ENCODE measurements at regions not wholly inside any gene's neighbourhood (a gene's known extent, or its start where the extent isn't known, plus 50 kb on each side); places are given as distances from the start of the nearest gene placed in this dataset.

GRCh38 chr10:91571671-91572070, 61.2 kb downstream of the PPP1R3C start:
- H3K27me3 ChIP-seq: no peaks in the 10 kb centered on the region
- H4K20me1 ChIP-seq (ENCODE audit: low read depth): no peaks in the 10 kb centered on the region
- Mint-ChIP-seq H3K27me3 (ENCODE audit: insufficient read depth, low read depth) (no peaks in the 10 kb centered on the region), H3K4me1 (peaks cover 3% of the 10 kb centered on the region), H3K27ac (no peak overlapping the region), H3K36me3 (no peaks in the 10 kb centered on the region), H3K4me3 (no peak overlapping the region), H3K9me3 (no peaks in the 10 kb centered on the region)
- H3K79me2 ChIP-seq (ENCODE audit: low read depth): no peaks in the 10 kb centered on the region
- no peak for DNase-seq (ENCODE audit: low spot score)
- no peak overlapping the region for H3K4me2 ChIP-seq
- no peaks in the 10 kb centered on the region for H3F3A ChIP-seq (ENCODE audit: low read depth)
- no peak overlapping the region for H3K4me3 ChIP-seq
- peaks cover 7% of the 10 kb centered on the region for H3K4me1 ChIP-seq
- H3K9me3 ChIP-seq (ENCODE audit: low read depth): no peaks in the 10 kb centered on the region
- H3K9ac ChIP-seq: no peak overlapping the region
- no peaks in the 10 kb centered on the region for H3K36me3 ChIP-seq
- no peak overlapping the region for H3K27ac ChIP-seq
- no peak overlapping the region for H2AFZ ChIP-seq (replicated peaks)
- no peak for TF ChIP-seq EZH2phosphoT487 (IDR thresholded peaks at IDR 0.05)
- TF ChIP-seq, protein P1, sequence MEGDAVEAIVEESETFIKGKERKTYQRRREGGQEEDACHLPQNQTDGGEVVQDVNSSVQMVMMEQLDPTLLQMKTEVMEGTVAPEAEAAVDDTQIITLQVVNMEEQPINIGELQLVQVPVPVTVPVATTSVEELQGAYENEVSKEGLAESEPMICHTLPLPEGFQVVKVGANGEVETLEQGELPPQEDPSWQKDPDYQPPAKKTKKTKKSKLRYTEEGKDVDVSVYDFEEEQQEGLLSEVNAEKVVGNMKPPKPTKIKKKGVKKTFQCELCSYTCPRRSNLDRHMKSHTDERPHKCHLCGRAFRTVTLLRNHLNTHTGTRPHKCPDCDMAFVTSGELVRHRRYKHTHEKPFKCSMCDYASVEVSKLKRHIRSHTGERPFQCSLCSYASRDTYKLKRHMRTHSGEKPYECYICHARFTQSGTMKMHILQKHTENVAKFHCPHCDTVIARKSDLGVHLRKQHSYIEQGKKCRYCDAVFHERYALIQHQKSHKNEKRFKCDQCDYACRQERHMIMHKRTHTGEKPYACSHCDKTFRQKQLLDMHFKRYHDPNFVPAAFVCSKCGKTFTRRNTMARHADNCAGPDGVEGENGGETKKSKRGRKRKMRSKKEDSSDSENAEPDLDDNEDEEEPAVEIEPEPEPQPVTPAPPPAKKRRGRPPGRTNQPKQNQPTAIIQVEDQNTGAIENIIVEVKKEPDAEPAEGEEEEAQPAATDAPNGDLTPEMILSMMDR (IDR thresholded peaks at IDR 0.05): no peak
- TF ChIP-seq EZH2 (IDR thresholded peaks at IDR 0.05): no peak

DNA sequence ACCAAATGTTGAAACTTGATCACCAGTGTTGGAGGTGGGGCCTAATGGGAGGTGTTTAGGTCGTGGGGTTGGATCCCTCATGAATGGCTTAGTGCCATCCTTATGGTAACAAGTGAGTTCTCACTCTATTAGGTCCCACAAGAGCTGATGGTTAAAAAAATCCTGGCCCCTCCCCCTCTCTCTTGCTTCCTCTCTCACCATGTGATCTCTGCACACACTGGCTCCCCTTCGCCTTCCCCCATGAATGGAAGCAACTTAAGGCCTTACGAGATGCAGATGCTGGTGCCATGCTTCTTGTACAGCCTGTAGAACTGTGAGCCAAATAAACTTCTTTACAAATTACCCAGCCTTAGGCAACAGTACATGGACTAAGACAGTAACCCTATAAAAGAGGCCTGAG, 62.7 kb downstream of the PPP1R3C start:
- no peaks in the 10 kb centered on the region for H3K9me3 Mint-ChIP-seq
- no peaks in the 10 kb centered on the region for H3K27me3 Mint-ChIP-seq (ENCODE audit: insufficient read depth, low read depth)
- H3K9me3 ChIP-seq (ENCODE audit: low read depth): no peaks in the 10 kb centered on the region
- H3F3A ChIP-seq (ENCODE audit: low read depth): no peaks in the 10 kb centered on the region
- H3K9ac ChIP-seq: no peak overlapping the region
- TF ChIP-seq EZH2phosphoT487 (IDR thresholded peaks at IDR 0.05) (no peak), EZH2 (IDR thresholded peaks at IDR 0.05) (no peak)
- TF ChIP-seq, protein P1 (IDR thresholded peaks at IDR 0.05): no peak
- DNase-seq (ENCODE audit: low spot score): no peak
- H3K4me1 ChIP-seq: peaks cover 5% of the 10 kb centered on the region
- no peak overlapping the region for H3K4me3 ChIP-seq
- H4K20me1 ChIP-seq (ENCODE audit: low read depth): no peaks in the 10 kb centered on the region
- no peak overlapping the region for H3K27ac Mint-ChIP-seq
- no peaks in the 10 kb centered on the region for H3K36me3 ChIP-seq
- H3K79me2 ChIP-seq (ENCODE audit: low read depth): no peaks in the 10 kb centered on the region
- H3K27me3 ChIP-seq: no peaks in the 10 kb centered on the region
- no peaks in the 10 kb centered on the region for H3K36me3 Mint-ChIP-seq
- H3K4me2 ChIP-seq: no peak overlapping the region
- H2AFZ ChIP-seq (replicated peaks): peak overlapping the region; percentile 3
- peaks cover 3% of the 10 kb centered on the region for H3K4me1 Mint-ChIP-seq
- H3K4me3 Mint-ChIP-seq: no peak overlapping the region
- H3K27ac ChIP-seq: no peak overlapping the region

DNA sequence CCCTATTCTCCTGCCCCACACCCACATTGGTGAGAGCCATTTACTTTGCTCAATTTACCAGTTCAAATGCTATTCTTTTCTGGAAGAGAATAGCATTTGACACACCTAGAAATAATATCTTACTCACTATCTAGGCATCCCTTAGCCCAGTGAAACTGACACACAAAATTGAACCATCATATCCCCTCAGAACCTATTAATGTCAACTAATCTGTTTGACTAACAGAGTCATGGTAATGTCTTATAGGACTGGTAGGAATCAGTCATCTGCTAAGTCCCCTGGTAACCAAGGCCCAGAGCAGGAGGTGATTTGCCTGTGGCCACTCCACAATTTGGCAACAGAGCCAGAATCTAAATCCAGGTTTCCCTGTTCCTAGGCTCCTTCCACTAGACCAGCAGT, 63.3 kb downstream of the PPP1R3C start:
- Histone ChIP-seq H3K27me3 (no peaks in the 10 kb centered on the region), H3K4me2 (no peak overlapping the region), H3F3A (ENCODE audit: low read depth) (no peaks in the 10 kb centered on the region), H3K9ac (no peak overlapping the region), H3K4me3 (no peak overlapping the region), H3K79me2 (ENCODE audit: low read depth) (no peaks in the 10 kb centered on the region), H3K9me3 (ENCODE audit: low read depth) (no peaks in the 10 kb centered on the region), H3K4me1 (peaks cover 3% of the 10 kb centered on the region), H2AFZ (replicated peaks) (no peak overlapping the region), H3K36me3 (no peaks in the 10 kb centered on the region), H4K20me1 (ENCODE audit: low read depth) (no peaks in the 10 kb centered on the region), H3K27ac (no peak overlapping the region)
- DNase-seq (ENCODE audit: low spot score): no peak
- H3K4me3 Mint-ChIP-seq: no peak overlapping the region
- no peaks in the 10 kb centered on the region for H3K36me3 Mint-ChIP-seq
- H3K27me3 Mint-ChIP-seq (ENCODE audit: insufficient read depth, low read depth): no peaks in the 10 kb centered on the region
- H3K9me3 Mint-ChIP-seq: no peaks in the 10 kb centered on the region
- H3K27ac Mint-ChIP-seq: no peak overlapping the region
- TF ChIP-seq, protein P1 (IDR thresholded peaks at IDR 0.05): no peak
- TF ChIP-seq EZH2phosphoT487 (IDR thresholded peaks at IDR 0.05): no peak
- no peak for TF ChIP-seq EZH2 (IDR thresholded peaks at IDR 0.05)
- H3K4me1 Mint-ChIP-seq: peaks cover 3% of the 10 kb centered on the region
